ENCODE measurements at regions not wholly inside any gene's neighbourhood (a gene's known extent, or its start where the extent isn't known, plus 50 kb on each side); places are given as distances from the start of the nearest gene placed in this dataset.

GRCh38 chr1:109826446-109826845 lies 62.7 kb upstream of the EPS8L3 start:
- DNase-seq = no peak

- no peak for DNase-seq
Measured at GRCh38 chr1:109824349-109825115, 60.8 kb upstream of the EPS8L3 start.

GRCh38 chr1:109823543-109824348 lies 60.0 kb upstream of the EPS8L3 start:
- no peak for DNase-seq

- no peak for DNase-seq
Measured at GRCh38 chr1:109822749-109823542, 59.2 kb upstream of the EPS8L3 start.

- no peak for DNase-seq
Measured at GRCh38 chr1:109821831-109822745, 58.4 kb upstream of the EPS8L3 start.

- no peak for DNase-seq
Measured at GRCh38 chr1:109821221-109821669, 57.5 kb upstream of the EPS8L3 start.

- no peak for DNase-seq
Measured at GRCh38 chr1:109819906-109820305, 56.2 kb upstream of the EPS8L3 start.

GRCh38 chr1:109818988-109819764 lies 55.5 kb upstream of the EPS8L3 start:
- no peak for DNase-seq

DNA sequence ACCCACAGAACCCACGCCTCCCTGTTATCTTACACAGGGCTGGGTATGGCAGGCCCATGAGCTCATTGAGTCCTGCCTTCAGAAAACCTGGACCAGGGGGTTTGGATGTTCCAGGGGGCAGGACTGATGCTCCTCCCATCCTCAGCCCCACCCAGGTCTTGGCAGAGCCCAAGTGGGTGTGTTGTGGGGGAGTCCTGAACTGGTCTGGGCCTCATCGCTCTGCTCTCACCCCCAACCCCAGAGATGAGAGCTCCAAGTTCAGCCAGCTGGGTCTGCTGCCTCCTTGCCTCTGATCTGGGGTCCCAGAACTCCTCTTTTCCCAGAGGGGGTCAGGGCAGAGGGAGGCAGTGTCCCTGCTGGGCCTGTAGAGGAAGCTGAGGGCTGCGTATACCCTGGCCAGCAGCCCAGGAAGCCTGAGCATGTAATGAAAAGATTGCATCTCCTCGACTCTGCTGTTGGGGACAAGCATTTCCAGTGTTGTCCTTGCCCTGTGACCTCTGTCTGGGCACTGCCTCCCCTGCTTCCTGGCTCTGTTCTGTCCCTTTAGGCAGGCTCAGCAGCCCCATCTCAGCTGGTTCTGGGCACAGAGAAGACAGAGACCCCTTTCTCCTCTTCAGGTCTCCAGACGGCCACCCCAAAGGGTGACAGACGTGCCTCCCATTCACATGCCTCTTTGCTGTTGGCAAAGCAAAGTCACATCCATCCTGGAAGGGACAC lies 54.7 kb upstream of the EPS8L3 start:
- no peak for DNase-seq

- DNase-seq = no peak
Measured at GRCh38 chr1:109817881-109818270, 54.2 kb upstream of the EPS8L3 start.

DNA sequence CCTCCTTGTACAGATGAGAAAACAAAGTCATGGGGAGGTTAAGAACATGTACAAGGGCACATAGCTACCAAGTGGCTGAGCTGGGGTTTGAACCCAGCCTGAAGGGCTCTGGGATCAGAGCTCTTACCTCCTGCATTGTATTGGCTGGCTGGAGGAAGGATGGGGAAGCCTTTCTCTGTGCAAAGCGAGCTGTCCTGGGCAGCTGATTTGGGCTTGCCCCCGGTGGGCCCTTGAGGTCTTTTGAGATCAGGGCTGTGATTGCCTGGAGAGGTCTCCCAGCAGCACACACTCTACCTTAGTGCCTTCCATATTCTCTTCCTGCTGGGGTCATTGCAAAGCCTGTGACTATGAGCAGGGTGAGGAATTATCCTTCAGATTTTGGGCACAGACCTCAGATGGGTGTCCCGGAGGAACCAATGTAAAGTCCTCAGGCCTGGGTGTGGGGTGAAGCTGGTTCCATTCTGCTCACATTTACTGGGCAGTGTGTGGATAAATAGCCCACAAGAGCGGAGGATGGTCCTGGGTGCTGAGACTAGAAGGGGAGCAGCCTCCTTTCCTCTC lies 53.3 kb upstream of the EPS8L3 start:
- DNase-seq = no peak

DNA sequence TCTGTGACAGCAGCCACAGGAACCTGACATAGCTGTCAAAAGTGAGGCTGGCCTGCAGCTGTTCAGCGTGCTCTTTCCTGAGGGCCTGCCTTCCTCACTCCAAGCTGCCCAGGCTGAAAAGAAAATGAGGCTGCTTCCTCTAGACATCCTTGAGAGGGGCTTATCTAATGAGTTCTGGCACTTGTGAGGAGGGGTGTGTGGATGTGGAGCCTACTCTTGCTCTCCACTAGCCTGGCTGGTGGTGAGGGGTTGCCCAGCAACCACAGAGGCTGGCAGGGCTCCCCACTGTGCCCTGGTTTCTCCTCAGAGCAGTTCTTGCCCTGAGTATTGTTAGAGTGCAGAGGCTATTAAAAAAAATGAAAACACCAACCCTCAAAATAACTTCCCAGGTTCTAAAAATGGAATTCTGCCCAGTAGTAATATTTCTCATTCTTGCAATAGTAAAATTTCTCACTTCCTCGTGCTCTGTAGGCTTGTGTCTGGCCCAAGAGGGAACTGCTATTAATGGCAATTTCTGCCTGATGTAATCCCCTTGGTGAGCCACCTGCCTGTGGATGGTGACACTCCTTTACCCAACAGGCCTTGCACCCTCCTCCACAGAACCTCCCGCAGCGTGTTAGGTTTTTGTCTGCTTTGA lies 52.6 kb upstream of the EPS8L3 start:
- no peak for DNase-seq

DNA sequence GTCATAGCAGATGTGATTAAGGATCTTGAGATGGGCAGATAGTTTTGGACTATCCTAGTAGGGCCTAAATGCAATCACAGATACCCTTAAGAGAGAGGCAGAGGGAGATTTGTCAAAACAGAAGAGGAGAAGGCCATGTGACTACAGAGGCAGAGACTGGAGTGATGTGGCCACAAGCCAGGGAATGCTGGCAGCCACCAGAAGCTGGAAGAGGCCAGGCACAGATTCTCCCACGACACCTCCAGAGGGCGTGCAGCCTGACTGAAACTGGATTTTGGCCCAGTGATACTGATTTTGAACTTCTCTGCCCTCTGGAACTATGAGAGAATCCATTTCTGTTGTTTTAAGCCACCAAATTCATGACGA lies 52.1 kb upstream of the EPS8L3 start:
- DNase-seq = no peak

DNA sequence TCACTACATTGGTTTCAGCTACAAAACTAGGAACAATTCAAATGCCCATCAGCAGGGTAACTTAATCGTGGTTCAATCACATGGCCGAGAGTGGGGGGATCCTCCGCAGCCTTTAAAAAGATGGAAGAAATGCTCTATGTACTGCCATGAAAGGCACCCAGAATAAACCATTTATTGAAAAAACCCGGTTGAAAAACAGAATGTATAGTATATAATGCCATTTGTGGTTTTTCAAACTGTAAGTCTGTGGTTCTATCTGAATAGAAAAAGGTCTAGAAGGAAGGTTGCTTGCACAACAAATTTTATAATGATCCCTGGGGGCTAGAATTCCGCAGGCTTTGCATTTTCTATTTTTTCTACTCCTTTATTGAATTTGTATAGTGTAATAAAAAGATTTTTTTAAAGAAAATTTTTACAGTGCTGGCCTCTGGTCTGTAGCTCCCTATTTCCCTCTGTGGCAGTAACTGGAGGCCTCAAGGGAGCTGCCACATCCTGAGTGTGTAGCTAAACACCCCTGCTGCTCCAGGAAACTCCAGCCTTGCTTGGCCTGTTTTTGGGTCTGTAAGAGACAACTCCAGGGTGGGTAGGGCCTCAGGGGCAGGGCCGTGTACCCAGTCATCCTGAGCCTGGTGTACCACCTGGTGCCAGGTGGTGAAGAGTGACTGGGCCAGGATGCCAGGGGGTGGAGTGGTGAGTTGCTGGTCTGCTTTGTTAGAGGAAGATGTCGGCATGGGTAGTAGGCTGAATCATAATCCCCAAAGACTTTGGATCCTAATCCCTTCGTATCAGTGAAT lies 51.5 kb upstream of the EPS8L3 start:
- DNase-seq = no peak

- DNase-seq = peak; percentile 68
Measured at GRCh38 chr1:109814223-109814622, 50.5 kb upstream of the EPS8L3 start.

Measured in NCI-H524 treated with DMSO at 0.1 percent for 48 hours (cell line).